Esophagus (tissue), 2 donors: ENCODE measurements at regions not wholly inside any gene's neighbourhood (a gene's known extent, or its start where the extent isn't known, plus 50 kb on each side); places are given as distances from the start of the nearest gene placed in this dataset.
A peak's percentile ranks its signal among the peaks of the same experiment; 100 is the strongest.

ENCODE experiments used
- H3K27ac ChIP-seq, 2 donors: one replicate each; pipeline ENCODE4 v1.5.1; 2013; ENCODE audit warnings: low read depth in 2 of 2, mild to moderate bottlenecking in 2 of 2, inconsistent platforms in 1 of 2, low read length in 1 of 2, moderate library complexity in 1 of 2
- H3K27me3 ChIP-seq, 2 donors: one replicate each; pipeline ENCODE4 v1.6.1; 2013; ENCODE audit warnings: low read length in 2 of 2, control low read depth in 1 of 2, mild to moderate bottlenecking in 1 of 2; ENCODE audit not compliant: insufficient read depth in 2 of 2, control insufficient read depth in 1 of 2
- H3K36me3 ChIP-seq, 2 donors: one replicate each; pipeline ENCODE4 v1.6.1; 2013; ENCODE audit warnings: low read length in 1 of 2; ENCODE audit not compliant: control insufficient read depth in 2 of 2, insufficient read depth in 2 of 2
- H3K4me1 ChIP-seq, 2 donors: one replicate each; pipeline ENCODE4 v1.6.1; 2013; ENCODE audit warnings: low read length in 1 of 2; ENCODE audit not compliant: control insufficient read depth in 2 of 2, insufficient read depth in 2 of 2
- H3K4me3 ChIP-seq, 2 donors: one replicate each; pipeline ENCODE4 v1.5.1; 2013; ENCODE audit warnings: low read length in 2 of 2, mild to moderate bottlenecking in 2 of 2, low read depth in 1 of 2, moderate library complexity in 1 of 2
- H3K9me3 ChIP-seq, 2 donors: one replicate each; pipeline ENCODE4 v1.6.1; 2013; ENCODE audit warnings: mild to moderate bottlenecking in 2 of 2, low read depth in 1 of 2, low read length in 1 of 2, moderate library complexity in 1 of 2; ENCODE audit not compliant: control insufficient read depth in 2 of 2, insufficient read depth in 1 of 2
- WGBS, 2 donors: extraction: QIAGEN DNeasy Blood & Tissue Kit; methylation state at CpG; one replicate each; pipeline ENCODE4 v1.1.7; 2013; 5-methylcytosine and 5-hydroxymethylcytosine counted together
- donor health status: healthy with polysubstance abuse.
- donor health status: Bipolar disorder and iron deficiency.

GRCh38 chr6:27617046-27617687, 144.3 kb upstream of the ZNF184 start:
- 5 to 6% methylated on average over 18 of the region's 18 CpGs for WGBS, 2 donors
- H3K4me1 ChIP-seq, result no peaks in the 10 kb centered on the region
- H3K27me3 ChIP-seq, result no peaks in the 10 kb centered on the region
- H3K4me3 ChIP-seq, result peak overlapping the region; percentile 26 to 57
- H3K27ac ChIP-seq, result no peak overlapping the region
- H3K9me3 ChIP-seq, result no peaks in the 10 kb centered on the region
- H3K36me3 ChIP-seq, result no peaks in the 10 kb centered on the region

GRCh38 chr6:27616328-27617045, 143.6 kb upstream of the ZNF184 start:
- peak overlapping the region in 1 of 2 donors; percentile 57 for H3K4me3 ChIP-seq

GRCh38 chr6:27611451-27611850, 138.5 kb upstream of the ZNF184 start:
- no peaks in the 10 kb centered on the region for H3K36me3 ChIP-seq
- 67 to 73% methylated on average over 1 of the region's 1 CpG for WGBS, 2 donors
- H3K9me3 ChIP-seq, result no peaks in the 10 kb centered on the region
- H3K27ac ChIP-seq, result no peak overlapping the region
- H3K4me3 ChIP-seq, result no peak overlapping the region
- H3K4me1 ChIP-seq, result no peaks in the 10 kb centered on the region
- no peaks in the 10 kb centered on the region for H3K27me3 ChIP-seq

More at GRCh38 chr6:27616328-27617045, 143.6 kb upstream of the ZNF184 start:
- 53 to 54% methylated on average over 6 of the region's 6 CpGs for WGBS, 2 donors
- no peaks in the 10 kb centered on the region for H3K36me3 ChIP-seq
- H3K27ac ChIP-seq, result no peak overlapping the region
- no peaks in the 10 kb centered on the region for H3K4me1 ChIP-seq
- H3K27me3 ChIP-seq, result no peaks in the 10 kb centered on the region
- H3K9me3 ChIP-seq, result no peaks in the 10 kb centered on the region

- 41 to 45% methylated on average over 8 of the region's 8 CpGs for WGBS, 2 donors
- no peak overlapping the region for H3K4me3 ChIP-seq
- no peaks in the 10 kb centered on the region for H3K36me3 ChIP-seq
- H3K27ac ChIP-seq, result no peak overlapping the region
- H3K27me3 ChIP-seq, result no peaks in the 10 kb centered on the region
- no peaks in the 10 kb centered on the region for H3K9me3 ChIP-seq
- no peaks in the 10 kb centered on the region for H3K4me1 ChIP-seq
Observed at GRCh38 chr6:27608916-27609883, 136.3 kb upstream of the ZNF184 start.

GRCh38 chr6:27605401-27606342, 132.8 kb upstream of the ZNF184 start:
- WGBS, 2 donors, result 12 to 15% methylated on average over 31 of the region's 31 CpGs
- H3K4me1 ChIP-seq, result no peaks in the 10 kb centered on the region
- H3K9me3 ChIP-seq, result peaks cover 2 to 6% of the 10 kb centered on the region in 2 donors
- peaks cover 6 to 8% of the 10 kb centered on the region in 2 donors for H3K27me3 ChIP-seq
- H3K36me3 ChIP-seq, result no peaks in the 10 kb centered on the region
- H3K4me3 ChIP-seq, result no peak overlapping the region
- no peak overlapping the region for H3K27ac ChIP-seq

- H3K4me1 ChIP-seq, result no peaks in the 10 kb centered on the region
- H3K27ac ChIP-seq, result no peak overlapping the region
- no peaks in the 10 kb centered on the region for H3K36me3 ChIP-seq
- peaks cover 2 to 6% of the 10 kb centered on the region in 2 donors for H3K9me3 ChIP-seq
- peaks cover 6 to 8% of the 10 kb centered on the region in 2 donors for H3K27me3 ChIP-seq
- WGBS, 2 donors, result 8 to 9% methylated on average over 13 of the region's 13 CpGs
- no peak overlapping the region for H3K4me3 ChIP-seq
Observed at GRCh38 chr6:27604986-27605385, 132.1 kb upstream of the ZNF184 start.

- Histone ChIP-seq H3K4me1 (no peaks in the 10 kb centered on the region), H3K27me3 (peaks cover 6 to 8% of the 10 kb centered on the region in 2 donors), H3K9me3 (peaks cover 2 to 6% of the 10 kb centered on the region in 2 donors), H3K4me3 (peak overlapping the region in 1 of 2 donors; percentile 4), H3K27ac (no peak overlapping the region), H3K36me3 (no peaks in the 10 kb centered on the region)
- WGBS, 2 donors, result 18 to 39% methylated on average over 23 of the region's 23 CpGs
Observed at GRCh38 chr6:27601668-27602254, 128.9 kb upstream of the ZNF184 start.

- Histone ChIP-seq H3K4me1 (no peaks in the 10 kb centered on the region), H3K4me3 (no peak overlapping the region), H3K27ac (no peak overlapping the region), H3K9me3 (peaks cover 2 to 6% of the 10 kb centered on the region in 2 donors), H3K36me3 (no peaks in the 10 kb centered on the region), H3K27me3 (peaks cover 6 to 8% of the 10 kb centered on the region in 2 donors)
- WGBS, 2 donors, result 92% methylated on average over 19 of the region's 19 CpGs
Observed at GRCh38 chr6:27599859-27600532, 127.1 kb upstream of the ZNF184 start.
